ENCODE measurements at regions not wholly inside any gene's neighbourhood (a gene's known extent, or its start where the extent isn't known, plus 50 kb on each side); places are given as distances from the start of the nearest gene placed in this dataset.
"Not testable (repeated sequence)": the region's sequence is repeated elsewhere in the genome, so short reads cannot be mapped to it uniquely, and the experiment has no call there.

DNA sequence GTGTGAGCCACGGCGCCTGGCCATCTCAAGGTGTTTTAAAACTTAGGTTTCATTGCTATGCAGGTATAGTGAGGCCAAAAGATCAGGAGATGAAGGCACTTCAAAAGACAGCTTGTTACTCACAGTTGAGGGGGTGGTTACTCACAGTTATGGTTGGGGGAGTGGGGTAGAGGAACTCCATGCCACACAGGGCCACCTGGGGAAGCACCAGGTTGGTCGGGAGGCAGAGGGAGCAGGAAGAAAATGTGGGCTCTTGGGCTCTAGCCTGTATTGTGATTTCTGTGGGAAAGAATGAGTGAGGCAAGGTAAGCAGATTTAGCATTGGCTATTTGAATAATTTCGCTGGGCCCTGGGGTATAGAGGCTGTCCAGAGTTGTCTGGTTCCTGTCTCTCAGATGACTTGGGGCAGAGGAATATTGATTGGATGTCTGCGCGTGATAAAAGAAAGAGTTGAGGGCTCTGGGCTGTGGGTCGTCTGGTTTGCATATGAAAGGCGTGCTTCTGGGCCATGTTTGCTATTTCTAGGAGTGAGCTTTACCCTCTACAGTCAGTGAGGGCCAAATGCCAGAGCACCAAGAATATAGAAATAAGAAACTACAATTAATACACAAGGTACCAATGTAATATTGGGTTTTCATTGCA, 226.1 kb upstream of the FAM240B start:
- not testable (repeated sequence) for H3K4me3 ChIP-seq (ENCODE audit: low read length); DNase-seq (ENCODE audit: low read depth)

DNA sequence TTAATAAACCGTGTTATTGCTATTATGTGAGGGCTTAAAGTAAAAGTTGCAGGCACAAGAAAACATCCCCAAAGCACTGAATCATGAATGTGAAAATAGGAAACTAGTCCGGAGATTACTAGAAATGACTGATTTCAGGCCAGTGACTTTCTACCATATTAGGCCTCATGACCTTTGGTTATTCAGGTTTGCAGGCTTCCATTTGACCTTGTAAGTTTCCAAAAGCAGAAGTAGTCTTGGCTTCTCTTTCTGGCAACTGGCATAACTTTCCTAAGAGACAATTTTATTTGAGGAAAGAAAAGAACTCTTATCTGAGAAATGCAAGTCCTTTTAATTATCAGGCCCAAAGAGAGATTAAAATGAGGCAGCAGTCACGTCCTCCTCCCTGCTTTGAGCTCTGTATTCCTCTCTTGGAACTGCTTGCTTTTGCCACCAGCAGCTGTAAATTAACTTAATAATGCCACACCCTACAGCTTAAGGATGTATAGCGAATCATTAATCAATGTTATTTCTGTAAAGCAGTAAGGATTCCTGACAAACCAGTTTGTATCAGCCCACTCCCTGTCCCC, 225.0 kb upstream of the FAM240B start:
- not testable (repeated sequence) for H3K4me3 ChIP-seq (ENCODE audit: low read length); DNase-seq (ENCODE audit: low read depth)

DNA sequence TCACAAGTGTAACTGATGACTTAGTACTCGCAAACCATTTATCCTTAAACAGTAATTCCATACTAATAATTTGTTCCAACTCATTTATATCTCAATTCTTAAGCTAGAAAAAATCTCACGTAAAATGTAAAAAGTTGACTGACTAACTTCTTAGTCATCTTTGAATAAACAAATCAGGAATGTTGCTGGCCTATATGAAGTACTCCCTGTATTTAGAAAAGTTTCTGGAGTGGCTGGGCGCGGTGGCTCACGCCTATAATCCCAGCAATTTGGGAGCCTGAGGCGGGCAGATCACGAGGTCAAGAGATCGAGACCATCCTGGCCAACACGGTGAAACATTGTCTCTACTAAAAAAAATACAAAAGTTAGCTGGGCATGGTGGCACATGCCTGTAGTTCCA, 220.6 kb upstream of the FAM240B start:
- not testable (repeated sequence) for H3K4me3 ChIP-seq (ENCODE audit: low read length); DNase-seq (ENCODE audit: low read depth)

DNA sequence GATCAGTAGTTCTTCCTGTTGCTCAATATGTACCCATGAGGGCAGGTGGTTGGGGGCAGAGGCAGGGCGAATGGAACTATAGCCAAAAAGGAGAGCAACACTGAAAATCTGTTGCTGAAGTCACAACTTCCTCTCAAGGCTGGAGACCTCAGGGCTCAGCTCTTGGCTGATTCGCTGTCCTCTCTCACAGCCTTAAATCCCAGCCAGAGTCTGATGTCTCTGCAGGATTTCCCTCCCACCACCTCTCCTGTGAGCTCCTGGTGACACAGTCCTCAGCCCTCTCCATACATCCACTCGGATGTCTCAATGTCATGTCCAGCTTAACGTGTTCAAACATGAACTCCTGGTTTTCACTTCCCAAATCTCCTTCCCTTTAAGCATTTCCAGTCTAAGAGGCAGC, 218.7 kb upstream of the FAM240B start:
- not testable (repeated sequence) for H3K4me3 ChIP-seq (ENCODE audit: low read length); DNase-seq (ENCODE audit: low read depth)

DNA sequence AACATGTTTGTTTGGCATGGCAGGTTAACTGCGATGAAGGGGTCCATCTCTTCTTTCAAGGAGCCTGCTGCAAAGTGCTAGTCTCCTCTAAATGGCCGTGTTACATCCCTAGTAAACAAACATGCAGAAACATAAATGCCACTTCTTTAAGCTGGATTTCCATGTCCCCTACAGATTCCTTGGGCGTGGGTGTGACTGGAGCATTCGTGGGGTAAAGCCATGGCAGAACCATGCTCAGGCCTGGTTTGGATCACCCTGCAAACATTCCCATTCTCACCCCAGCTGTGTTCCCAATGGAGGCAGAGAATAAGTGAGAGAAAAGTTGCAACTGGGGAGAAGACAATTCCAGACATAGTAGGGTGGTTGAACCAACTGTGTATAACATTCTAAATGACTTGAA, 208.0 kb upstream of the FAM240B start:
- not testable (repeated sequence) for H3K4me3 ChIP-seq (ENCODE audit: low read length); DNase-seq (ENCODE audit: low read depth)

DNA sequence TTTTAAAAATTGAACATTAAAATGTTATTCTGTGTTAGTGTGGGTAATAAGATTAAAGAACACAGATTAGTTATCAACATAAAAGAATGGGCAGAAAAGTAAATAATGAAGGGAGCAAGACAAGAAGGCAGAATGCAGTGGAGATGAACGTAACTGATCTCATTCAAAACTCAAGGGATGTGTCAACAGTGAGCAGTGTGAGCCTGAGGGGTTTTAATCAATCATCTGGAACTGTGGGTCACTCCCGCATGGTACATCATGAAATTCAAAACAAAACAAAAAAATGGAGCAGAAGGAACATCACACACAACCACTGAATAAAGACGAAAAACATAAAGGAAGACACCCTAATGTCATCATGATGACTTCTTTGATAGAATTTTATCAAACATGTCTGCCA, 206.6 kb upstream of the FAM240B start:
- not testable (repeated sequence) for H3K4me3 ChIP-seq (ENCODE audit: low read length); DNase-seq (ENCODE audit: low read depth)

DNA sequence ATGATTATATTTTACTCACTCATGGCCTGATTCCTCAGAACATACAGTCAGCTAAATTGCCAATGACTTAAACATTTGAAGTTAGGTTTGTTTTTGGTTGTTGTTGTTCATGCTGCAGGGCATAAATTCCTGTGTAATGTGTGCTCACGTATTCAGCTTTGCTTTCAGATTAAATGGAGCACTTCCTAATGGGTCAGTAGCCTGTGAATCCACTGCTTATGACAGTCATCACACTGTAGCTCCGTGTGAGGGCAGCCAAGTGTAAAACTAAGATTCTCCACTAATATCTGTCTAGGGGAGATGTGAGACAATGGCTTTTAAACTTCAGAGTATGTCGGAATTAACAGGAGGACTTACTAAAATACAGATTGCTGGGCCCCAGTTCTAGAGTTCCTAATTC, 201.3 kb upstream of the FAM240B start:
- DNase-seq (ENCODE audit: low read depth); H3K4me3 ChIP-seq (ENCODE audit: low read length): not testable (repeated sequence)

DNA sequence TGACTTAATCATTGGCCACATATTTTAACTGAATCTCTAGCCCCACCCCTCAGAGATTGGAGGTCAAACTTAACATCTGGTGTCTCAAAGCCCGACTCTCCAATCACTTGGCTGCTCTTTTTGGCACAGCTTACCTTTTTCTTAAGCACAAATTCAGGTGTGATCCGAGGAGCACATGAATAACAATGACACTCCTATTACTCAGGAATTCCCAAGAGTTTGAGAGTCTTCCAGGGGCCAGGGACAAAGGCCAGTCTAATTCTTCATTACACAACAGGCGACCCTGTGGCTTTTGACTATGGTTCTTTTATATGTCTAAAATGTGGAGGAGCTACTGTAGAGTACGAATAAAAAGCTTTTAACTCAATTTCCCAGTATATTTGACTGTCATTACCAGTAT, 190.7 kb upstream of the FAM240B start:
- peak; percentile 2 for DNase-seq (ENCODE audit: low read depth)
- H3K4me3 ChIP-seq (ENCODE audit: low read length) = not testable (repeated sequence)

DNA sequence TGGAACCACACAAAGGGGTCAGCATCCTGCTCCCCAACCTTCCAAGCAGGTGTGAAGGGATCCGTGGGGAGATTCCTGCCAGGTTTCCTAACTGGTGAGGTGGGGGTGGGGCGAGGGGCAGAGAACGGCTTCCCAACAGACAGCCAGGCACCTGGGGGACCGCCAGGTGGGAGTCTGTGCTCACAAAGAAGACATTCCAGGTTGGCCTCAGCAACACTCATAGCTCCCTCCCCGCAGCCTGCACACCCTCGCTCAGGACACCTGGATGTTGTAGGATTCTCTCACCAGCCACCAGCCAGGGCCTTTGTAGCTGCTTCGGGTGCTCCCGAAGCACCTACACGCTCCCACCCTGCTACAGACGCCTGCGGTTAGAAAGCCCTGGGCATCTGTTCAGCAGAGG, 184.8 kb upstream of the FAM240B start:
- not testable (repeated sequence) for H3K4me3 ChIP-seq (ENCODE audit: low read length); DNase-seq (ENCODE audit: low read depth)

DNA sequence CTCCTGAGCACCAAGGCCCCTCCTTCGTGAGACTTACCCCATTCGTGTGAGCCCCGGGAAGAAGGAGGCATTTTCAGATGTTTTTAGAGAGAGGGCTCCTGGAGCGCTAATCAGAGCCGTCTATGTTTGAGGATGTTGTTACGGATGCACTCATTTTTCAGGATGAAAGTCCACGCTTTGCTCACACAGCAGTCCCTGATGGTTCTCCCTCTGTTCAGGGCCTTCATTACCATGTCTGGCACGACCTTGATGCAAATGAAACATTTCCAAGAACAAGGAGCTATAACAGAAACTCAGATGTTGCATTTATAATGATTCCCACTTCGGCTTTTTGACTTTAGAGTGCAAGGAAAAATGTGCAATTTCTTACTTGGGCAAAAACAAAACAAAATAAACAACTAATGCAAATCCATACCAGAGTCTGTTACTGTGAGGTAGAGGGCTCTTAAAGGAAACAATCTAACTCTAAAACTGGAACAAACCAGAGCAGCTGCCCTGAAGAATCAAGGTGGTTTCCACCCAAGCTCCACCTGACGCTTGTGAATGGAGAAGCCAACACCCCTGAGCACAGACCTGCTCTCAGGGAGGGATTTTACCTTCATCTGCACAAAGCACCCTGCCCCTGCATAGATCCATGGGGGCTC, 181.7 kb upstream of the FAM240B start:
- DNase-seq (ENCODE audit: low read depth); H3K4me3 ChIP-seq (ENCODE audit: low read length): not testable (repeated sequence)

DNA sequence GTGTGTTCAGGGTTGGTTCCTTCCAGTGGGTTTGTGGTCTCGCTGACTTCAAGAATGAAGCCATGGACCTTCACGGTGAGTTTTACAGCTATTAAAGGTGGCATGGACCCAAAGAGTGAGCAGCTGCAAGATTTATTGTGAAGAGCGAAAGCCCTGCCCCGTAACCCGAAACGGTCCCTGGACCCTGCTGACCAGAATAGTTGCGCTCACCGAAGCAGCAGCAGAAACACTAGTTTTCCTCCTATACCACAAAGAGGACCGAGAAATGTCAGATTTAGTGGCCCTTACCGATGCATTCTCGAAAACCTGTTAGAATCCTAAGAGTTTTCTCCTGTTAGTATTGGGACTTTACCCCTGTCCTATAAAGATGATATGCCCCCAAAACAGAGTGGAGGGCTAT, 176.5 kb upstream of the FAM240B start:
- not testable (repeated sequence) for DNase-seq (ENCODE audit: low read depth); H3K4me3 ChIP-seq (ENCODE audit: low read length)

DNA sequence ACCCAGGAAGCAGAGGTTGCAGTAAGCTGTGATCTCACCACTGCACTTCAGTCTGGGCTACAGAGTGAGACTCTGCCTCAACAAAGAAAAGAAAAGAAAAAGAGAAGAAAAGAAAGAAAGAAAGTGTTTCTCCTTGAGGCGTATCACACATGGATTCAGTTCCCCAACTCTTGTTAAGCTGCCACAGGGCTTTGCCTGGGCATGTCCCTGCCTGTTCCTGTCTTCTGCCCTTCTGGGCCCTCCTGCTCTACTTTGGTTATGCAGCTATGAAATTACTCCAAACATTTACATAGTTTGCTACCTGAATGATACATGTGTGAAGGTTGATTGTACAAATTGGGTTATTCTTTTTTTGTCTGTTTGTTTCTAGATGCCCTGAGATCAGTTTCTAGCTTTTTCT, 175.3 kb upstream of the FAM240B start:
- not testable (repeated sequence) for DNase-seq (ENCODE audit: low read depth); H3K4me3 ChIP-seq (ENCODE audit: low read length)

DNA sequence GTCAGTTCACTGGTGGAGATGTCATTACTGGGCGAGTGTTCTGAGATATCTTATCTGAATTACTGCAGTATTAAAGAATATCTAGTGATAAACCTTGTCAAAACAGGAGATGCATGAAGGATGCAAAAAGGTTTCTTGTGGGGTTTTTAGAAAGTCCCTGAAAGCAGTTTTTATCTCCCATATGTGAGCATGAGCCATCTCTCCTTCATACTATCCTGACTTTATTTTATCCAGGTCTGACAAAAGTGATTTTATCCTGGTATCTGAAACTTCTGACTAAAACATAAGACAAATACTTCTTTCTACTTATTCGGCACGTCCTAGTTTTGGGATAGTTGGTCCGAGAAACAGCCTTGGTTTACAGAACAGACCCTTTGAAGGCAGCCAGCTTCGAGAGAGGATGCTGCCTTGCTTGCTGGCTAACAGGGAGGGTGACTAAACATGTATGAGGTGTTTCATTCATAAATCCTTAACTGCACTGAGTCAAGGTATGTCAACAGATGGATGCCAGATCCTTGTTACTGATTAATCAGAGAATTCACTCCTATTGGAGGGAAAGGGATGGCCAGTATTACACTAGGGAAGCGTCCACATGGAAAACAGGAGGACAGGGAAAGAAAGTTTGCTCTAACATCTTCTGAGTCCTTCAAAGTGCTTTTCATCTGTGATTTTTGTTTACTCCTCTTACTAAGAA, 172.8 kb upstream of the FAM240B start:
- H3K4me3 ChIP-seq (ENCODE audit: low read length); DNase-seq (ENCODE audit: low read depth): not testable (repeated sequence)

DNA sequence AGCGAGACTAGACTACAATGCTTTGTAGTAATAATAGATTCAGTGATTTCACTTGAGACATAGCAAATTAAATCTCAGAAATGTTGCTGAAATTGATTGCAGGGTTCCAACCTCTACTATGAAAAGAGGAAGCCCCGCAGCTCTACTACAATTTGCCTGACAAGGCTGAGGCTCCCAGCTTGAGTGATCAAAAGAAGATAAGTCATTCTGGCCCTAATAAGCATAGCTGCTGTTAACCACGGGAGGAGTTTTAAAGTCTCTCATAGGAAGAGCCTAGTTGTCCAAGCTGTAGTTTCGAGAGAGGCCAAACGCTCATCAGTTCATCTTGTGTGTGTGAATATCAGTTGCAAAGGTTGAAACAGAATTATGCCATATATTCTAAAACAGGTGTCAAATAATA, 166.1 kb upstream of the FAM240B start:
- not testable (repeated sequence) for DNase-seq (ENCODE audit: low read depth); H3K4me3 ChIP-seq (ENCODE audit: low read length)

DNA sequence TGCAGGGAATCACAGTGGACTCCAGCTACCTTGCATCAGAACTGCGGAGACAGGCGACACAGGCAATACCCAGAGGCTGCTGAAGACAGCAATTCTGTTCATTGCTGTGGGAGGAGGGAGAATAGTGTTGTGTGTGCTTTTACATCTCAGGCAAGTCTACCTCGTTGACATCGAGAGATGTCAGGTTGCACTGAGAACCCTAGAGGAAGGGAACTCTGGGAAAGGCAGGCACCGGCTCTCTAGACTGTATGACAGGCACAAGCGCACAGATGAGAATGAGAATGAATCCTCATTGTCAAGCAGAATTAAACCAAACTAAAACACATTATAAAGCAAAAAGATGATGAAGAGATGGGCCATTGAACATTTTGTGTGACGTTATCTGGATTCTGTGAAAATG, 155.7 kb upstream of the FAM240B start:
- not testable (repeated sequence) for H3K4me3 ChIP-seq (ENCODE audit: low read length); DNase-seq (ENCODE audit: low read depth)

DNA sequence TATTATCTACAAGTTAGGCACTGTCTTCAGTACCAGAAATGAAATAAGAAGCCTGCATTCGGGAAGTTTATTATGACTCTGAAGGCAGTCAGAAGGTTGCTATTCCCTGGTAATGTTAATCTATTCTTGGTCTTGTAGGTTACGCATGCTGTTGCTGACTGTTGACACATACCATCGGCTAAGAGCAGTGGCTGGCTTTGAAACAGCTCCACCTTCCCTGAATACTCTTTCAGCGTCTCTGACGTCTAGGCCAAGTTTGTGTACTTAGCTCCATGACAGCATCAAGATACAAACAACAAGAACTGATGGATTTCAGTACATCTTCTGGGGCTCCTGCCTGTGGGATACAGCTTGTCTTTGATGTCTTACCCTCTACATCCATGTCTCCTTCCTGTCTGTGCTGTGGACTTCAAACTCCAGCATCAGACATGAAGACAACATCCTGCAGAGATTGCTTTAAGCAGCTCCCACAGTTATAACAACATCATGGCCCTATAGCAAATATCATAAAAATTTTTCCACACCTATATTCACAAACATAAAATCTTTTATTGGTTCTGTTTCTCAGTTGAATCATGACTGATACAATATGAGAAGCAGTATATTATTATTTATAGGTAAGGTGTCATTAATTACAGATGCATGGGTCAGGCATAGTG, 151.5 kb upstream of the FAM240B start:
- not testable (repeated sequence) for H3K4me3 ChIP-seq (ENCODE audit: low read length); DNase-seq (ENCODE audit: low read depth)

DNA sequence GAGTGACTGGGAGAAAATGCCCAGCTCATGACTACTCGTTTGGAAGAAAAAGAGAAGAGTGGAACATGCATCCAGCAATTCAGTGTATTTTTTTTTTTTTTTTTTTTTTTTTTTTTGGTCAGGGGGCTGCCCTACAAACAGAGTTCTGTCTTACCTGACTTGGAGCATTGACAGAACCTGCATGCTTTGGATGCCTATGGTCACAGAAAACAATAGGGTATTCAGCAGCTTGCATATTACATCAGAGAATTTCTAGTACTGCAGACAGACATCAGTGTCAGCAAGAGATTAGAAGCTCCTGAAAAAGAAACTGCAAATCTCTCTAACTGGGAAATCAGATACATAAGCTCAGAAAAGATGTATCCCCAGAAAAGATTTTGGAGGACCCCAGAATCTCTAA, 139.9 kb upstream of the FAM240B start:
- H3K4me3 ChIP-seq (ENCODE audit: low read length); DNase-seq (ENCODE audit: low read depth): not testable (repeated sequence)

DNA sequence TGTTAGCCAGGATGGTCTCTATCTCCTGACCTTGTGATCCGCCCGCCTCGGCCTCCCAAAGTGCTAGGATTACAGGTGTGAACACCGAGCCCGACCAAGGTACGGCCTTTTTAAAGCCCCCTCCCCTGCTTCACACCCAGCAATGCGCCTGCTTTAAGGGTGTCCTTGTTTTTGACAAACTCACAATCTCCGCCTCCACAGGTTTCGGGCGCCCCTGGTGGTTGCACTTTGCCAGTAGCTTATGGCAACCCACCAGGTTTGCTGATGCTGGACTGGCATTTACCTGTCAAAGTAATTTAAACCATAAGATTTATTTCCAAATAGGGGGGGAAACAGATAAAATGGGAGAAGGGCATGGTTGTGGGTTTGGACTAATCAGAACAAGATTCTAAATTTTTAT, 129.0 kb upstream of the FAM240B start:
- DNase-seq (ENCODE audit: low read depth); H3K4me3 ChIP-seq (ENCODE audit: low read length): not testable (repeated sequence)

DNA sequence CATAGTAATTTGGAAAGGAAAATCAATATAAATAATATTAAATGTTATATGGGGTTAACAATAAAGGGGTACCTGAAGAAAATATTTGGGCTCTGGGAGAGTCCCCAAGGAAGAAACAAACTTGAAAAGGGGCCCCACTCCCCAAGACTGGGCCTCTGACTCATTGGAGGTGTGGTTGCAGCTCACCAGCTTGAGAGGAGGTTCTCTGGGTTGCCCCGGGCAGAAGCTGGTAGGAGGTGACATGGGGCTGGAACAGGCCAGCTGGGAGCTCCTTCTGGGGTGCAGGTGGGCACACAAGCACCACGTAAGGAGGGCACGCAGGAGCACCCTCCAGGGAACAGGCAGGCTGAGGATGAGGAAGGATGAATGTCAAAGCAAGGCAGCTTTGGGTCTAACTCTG, 120.3 kb upstream of the FAM240B start:
- not testable (repeated sequence) for DNase-seq (ENCODE audit: low read depth); H3K4me3 ChIP-seq (ENCODE audit: low read length)

DNA sequence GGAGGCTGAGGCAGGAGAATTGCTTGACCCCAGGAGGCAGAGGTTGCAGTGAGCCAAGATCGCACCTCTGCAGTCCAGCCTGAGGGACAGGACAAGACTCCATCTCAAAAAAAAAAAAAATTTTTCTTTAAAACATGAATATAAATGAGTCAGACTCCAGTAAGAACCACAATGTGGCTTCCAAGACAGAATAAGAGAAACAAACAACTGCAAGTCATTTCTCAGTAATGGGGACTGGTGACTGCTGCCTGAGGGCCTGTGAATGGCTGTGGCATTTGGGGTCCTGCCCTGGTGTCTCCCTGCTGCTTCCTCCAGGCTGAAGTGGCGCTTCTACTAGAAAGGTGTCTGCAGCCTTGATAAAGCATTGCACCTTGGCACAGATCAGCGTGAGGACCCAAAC, 113.8 kb upstream of the FAM240B start:
- not testable (repeated sequence) for H3K4me3 ChIP-seq (ENCODE audit: low read length); DNase-seq (ENCODE audit: low read depth)
